AG10803 (cell line): ENCODE measurements at regions not wholly inside any gene's neighbourhood (a gene's known extent, or its start where the extent isn't known, plus 50 kb on each side); places are given as distances from the start of the nearest gene placed in this dataset.
"Not testable (repeated sequence)": the region's sequence is repeated elsewhere in the genome, so short reads cannot be mapped to it uniquely, and the experiment has no call there.

ENCODE experiments used
- DNase-seq: peaks from one replicate; pipeline ENCODE4 v3.0.0; 2010; ENCODE audit warnings: low read depth
- H3K4me3 ChIP-seq: 2 replicates; pipeline ENCODE4 v1.5.1; 2011; ENCODE audit warnings: mild to moderate bottlenecking, low read length, control low read depth
- CTCF ChIP-seq: conservative IDR thresholded peaks from 2 replicates; pipeline ENCODE4 v1.5.1; 2011; ENCODE audit warnings: mild to moderate bottlenecking, low read length, control low read depth, inconsistent platforms

- peak; percentile 42 for DNase-seq
- no peak for TF ChIP-seq CTCF
- no peak overlapping the region for H3K4me3 ChIP-seq
Measured at GRCh38 chr17:83204230-83204725, 124.9 kb downstream of the METRNL start.

GRCh38 chr17:83204736-83205386 lies 125.5 kb downstream of the METRNL start:
- DNase-seq, H3K4me3 ChIP-seq: not testable (repeated sequence)

- peak; percentile 27 for TF ChIP-seq CTCF
- peak; percentile 62 for DNase-seq
- not testable (repeated sequence) for H3K4me3 ChIP-seq
Measured at GRCh38 chr17:83205387-83206035, 126.1 kb downstream of the METRNL start.

GRCh38 chr17:83206036-83206394 lies 126.6 kb downstream of the METRNL start:
- not testable (repeated sequence) for DNase-seq

GRCh38 chr17:83206819-83207588 lies 127.6 kb downstream of the METRNL start:
- DNase-seq, H3K4me3 ChIP-seq: not testable (repeated sequence)

More at GRCh38 chr17:83206036-83206394, 126.6 kb downstream of the METRNL start:
- H3K4me3 ChIP-seq = not testable (repeated sequence)

GRCh38 chr17:83247001-83247400 lies 167.6 kb downstream of the METRNL start:
- not testable (repeated sequence) for H3K4me3 ChIP-seq, DNase-seq
